K562 (cell line): ENCODE measurements at regions not wholly inside any gene's neighbourhood (a gene's known extent, or its start where the extent isn't known, plus 50 kb on each side); places are given as distances from the start of the nearest gene placed in this dataset.

Experiments used
- ATAC-seq: fragments of 200-7000 bp; cut with Tn5 transposase; 3 replicates; pipeline ENCODE4 v1.9.1; 2020; ENCODE audit warnings: moderate library complexity
- BruUV-seq: library from RNA; stranded (reverse); fragments of 400-500 nt; replicated peaks from 2 replicates; lab custom pipeline; 2021; lab: Mats Ljungman, UMichigan
- CTCF ChIA-PET: fragments of 300-600 bp; formaldehyde crosslinking; extraction: SDS; loops from one replicate; lab custom pipeline; 2021; ENCODE audit warnings: low intra/inter-chr PET ratio; lab: Yijun Ruan, JAX
- POLR2A ChIA-PET: fragments of 300-600, 350-650 bp; sonication (Branson Sonifier 250); formaldehyde crosslinking; extraction: SDS; loops from one replicate; lab custom pipeline; 2021; ENCODE audit warnings: antibody characterized with exemption, inconsistent platforms; lab: Yijun Ruan, JAX
- DNase-seq, 4 experiments: peaks; one replicate each; pipeline versions ENCODE4 v3.0.0 to v3.0.0-alpha.2; 2011 to 2018; ENCODE audit warnings: low spot score in 3 of 4, mixed read lengths in 3 of 4; ENCODE audit errors: extremely low read depth in 1 of 4
- FAIRE-seq: peaks from 2 replicates; lab custom pipeline; 2011; peaks lifted over from hg19 to GRCh38; lab: Jason Lieb, UNC
- H2AFZ ChIP-seq: 2 replicates; pipeline ENCODE4 v1.6.0; 2011; ENCODE audit warnings: low read depth, low read length, control low read depth, inconsistent platforms
- H3K27ac ChIP-seq: fragments of 200-600 bp; 3 replicates; pipeline ENCODE4 v1.8.0; 2011; ENCODE audit warnings: low read depth, mild to moderate bottlenecking, control low read depth, inconsistent platforms, low read length, moderate library complexity, mixed read lengths; ENCODE audit errors: extremely low read depth
- H3K27me3 ChIP-seq, 2 experiments: fragments of 300-600 bp in 1 of 2; 2 replicates in 1 of 2; 3 replicates in 1 of 2; pipeline versions ENCODE4 v1.6.0 to v1.8.0; 2011; ENCODE audit warnings: inconsistent platforms in 2 of 2, low read length in 2 of 2, mild to moderate bottlenecking in 1 of 2, mixed read lengths in 1 of 2, moderate library complexity in 1 of 2; ENCODE audit not compliant: control insufficient read depth in 2 of 2, insufficient read depth in 2 of 2
- H3K36me3 ChIP-seq: fragments of 300-600 bp; 3 replicates; pipeline ENCODE4 v1.8.0; 2011; ENCODE audit warnings: mild to moderate bottlenecking, low read length, inconsistent platforms; ENCODE audit not compliant: control insufficient read depth, insufficient read depth
- H3K4me1 ChIP-seq, 2 experiments: fragments of 200-600 bp in 1 of 2; replicated peaks in 1 of 2; 2 replicates in 1 of 2; 3 replicates in 1 of 2; pipeline versions ENCODE4 v1.5.1 to v1.8.0; 2011; ENCODE audit warnings: inconsistent platforms in 2 of 2, low read length in 2 of 2, mild to moderate bottlenecking in 1 of 2, mixed read lengths in 1 of 2, moderate library complexity in 1 of 2; ENCODE audit not compliant: control insufficient read depth in 2 of 2, insufficient read depth in 2 of 2
- H3K4me2 ChIP-seq: 2 replicates; pipeline ENCODE4 v1.6.1; 2011; ENCODE audit warnings: low read length, control low read depth, inconsistent platforms, mixed read lengths; ENCODE audit not compliant: insufficient read depth
- H3K4me3 ChIP-seq: fragments of 200-600 bp; sonication (generic), shearing (Covaris generic); 2 replicates; pipeline ENCODE4 v1.5.1; 2016; ENCODE audit warnings: control low read depth, inconsistent platforms
- H3K79me2 ChIP-seq: fragments of 200-600 bp; 3 replicates; pipeline ENCODE4 v1.8.0; 2011; ENCODE audit warnings: low read length, inconsistent platforms; ENCODE audit not compliant: control insufficient read depth, insufficient read depth
- H3K9ac ChIP-seq, 2 experiments: 2 replicates each; pipeline versions ENCODE4 v1.6.0 to v1.6.1; 2011; ENCODE audit warnings: low read depth in 2 of 2, low read length in 2 of 2, control low read depth in 1 of 2, inconsistent platforms in 1 of 2, mild to moderate bottlenecking in 1 of 2, mixed read lengths in 1 of 2; ENCODE audit not compliant: insufficient read depth in 1 of 2
- H3K9me1 ChIP-seq: one replicate; pipeline ENCODE4 v1.6.0; 2011; ENCODE audit warnings: inconsistent platforms, mild to moderate bottlenecking, low read length, moderate library complexity; ENCODE audit not compliant: control insufficient read depth, insufficient read depth
- H3K9me3 ChIP-seq: replicated peaks from 2 replicates; pipeline ENCODE4 v1.5.1; 2011; ENCODE audit warnings: low read depth, low read length, inconsistent platforms; ENCODE audit not compliant: control insufficient read depth, insufficient read depth
- H4K20me1 ChIP-seq: replicated peaks from 2 replicates; pipeline ENCODE4 v1.6.1; 2011; ENCODE audit warnings: low read length, inconsistent platforms, mixed read lengths; ENCODE audit not compliant: control insufficient read depth, insufficient read depth
- BCL6 ChIP-seq: fragments of 250-450 bp; sonication (Bioruptor Pico); IDR thresholded peaks from 2 replicates; pipeline ENCODE4 v1.4.0; 2020
- CBX2 ChIP-seq: fragments of 200-600 bp; sonication (generic); IDR thresholded peaks from one replicate; pipeline ENCODE4 v1.6.1; 2012; ENCODE audit warnings: mild to moderate bottlenecking, low read length, inconsistent platforms; ENCODE audit not compliant: insufficient read depth, poor library complexity, severe bottlenecking
- FIP1L1 ChIP-seq: fragments of 200-400 bp; formaldehyde crosslinking; IDR thresholded peaks from 2 replicates; pipeline ENCODE4 v1.6.1; 2018; ENCODE audit warnings: mild to moderate bottlenecking, low read depth, low read length; ENCODE audit not compliant: poor library complexity, severe bottlenecking
- FOSL1 ChIP-seq: fragments of 200-800 bp; sonication (Bioruptor generic); conservative IDR thresholded peaks from 2 replicates; pipeline ENCODE4 v1.6.1; 2016; ENCODE audit warnings: missing genetic modification characterization, missing compliant biosample characterization
- GATA2 ChIP-seq: sonication (generic); formaldehyde crosslinking; IDR thresholded peaks from 2 replicates; pipeline ENCODE4 v1.4.0; 2020; ENCODE audit warnings: mild to moderate bottlenecking, missing genetic modification reagents
- JUNB ChIP-seq: fragments of 450-650 bp; formaldehyde crosslinking; conservative IDR thresholded peaks from 2 replicates; pipeline ENCODE4 v1.4.0; 2020; ENCODE audit warnings: mild to moderate bottlenecking
- LARP7 ChIP-seq: fragments of 450-650 bp; IDR thresholded peaks from 2 replicates; pipeline ENCODE4 v1.6.1; 2016
- NFRKB ChIP-seq: fragments of 450-650 bp; IDR thresholded peaks from 2 replicates; pipeline ENCODE4 v1.6.1; 2016; ENCODE audit warnings: low read depth
- PHTF2 ChIP-seq: fragments of 250-450 bp; sonication (Bioruptor Pico); IDR thresholded peaks from 2 replicates; pipeline ENCODE4 v1.5.0; 2021; ENCODE audit warnings: mild to moderate bottlenecking
- RFX5 ChIP-seq: IDR thresholded peaks from 2 replicates; pipeline ENCODE4 v1.6.1; 2011; ENCODE audit warnings: low read depth, mild to moderate bottlenecking, improper control_type of control experiment, low read length
- TCFL5 ChIP-seq: fragments of 250-450 bp; sonication (Bioruptor Pico); conservative IDR thresholded peaks from 2 replicates; pipeline ENCODE4 v1.6.1; 2021; ENCODE audit warnings: mild to moderate bottlenecking, moderate library complexity, matching md5 sums
- XRCC5 ChIP-seq: fragments of 200-400 bp; formaldehyde crosslinking; IDR thresholded peaks from 2 replicates; pipeline ENCODE4 v1.6.1; 2017; ENCODE audit warnings: low read depth, mild to moderate bottlenecking, low read length
- ZC3H11A ChIP-seq: IDR thresholded peaks from 2 replicates; pipeline ENCODE4 v1.6.1; 2012; ENCODE audit warnings: low read depth, low read length, improper control_type of control experiment
- ZKSCAN3 ChIP-seq: fragments of 250-450 bp; sonication (Bioruptor Pico); IDR thresholded peaks from 2 replicates; pipeline ENCODE4 v1.4.0; 2020
- ZNF232 ChIP-seq: sonication (generic); formaldehyde crosslinking; IDR thresholded peaks from 2 replicates; pipeline ENCODE4 v1.8.0; 2022; ENCODE audit warnings: mild to moderate bottlenecking, missing genetic modification reagents
- in situ Hi-C: fragments of 300-500 bp; cut with MboI; formaldehyde crosslinking; loops from 4 replicates; pipeline ENCODE4 v1.15.0; 2018; ENCODE audit warnings: inconsistent platforms, mixed read lengths
- intact Hi-C: fragments of 100-400 bp; cut with micrococcal nuclease; formaldehyde crosslinking; loops from 2 replicates; pipeline ENCODE4 v1.14.2; 2022
- TF ChIP-seq, protein P1 (sequence below): sonication (generic); formaldehyde crosslinking; IDR thresholded peaks from 2 replicates; pipeline ENCODE4 v1.8.0; 2022; ENCODE audit warnings: missing genetic modification reagents, mild to moderate bottlenecking, borderline replicate concordance
- TF ChIP-seq, protein P2 (sequence below): sonication (generic); formaldehyde crosslinking; IDR thresholded peaks from 2 replicates; pipeline ENCODE4 v1.8.1; 2023; ENCODE audit warnings: mild to moderate bottlenecking, missing genetic modification reagents
- TF ChIP-seq, protein P3 (sequence below): fragments of 450-650 bp; IDR thresholded peaks from 2 replicates; pipeline ENCODE4 v1.6.1; 2016; ENCODE audit warnings: borderline replicate concordance
- TF ChIP-seq, protein P4 (sequence below): fragments of 250-450 bp; sonication (Bioruptor Pico); IDR thresholded peaks from 2 replicates; pipeline ENCODE4 v1.9.0; 2021; ENCODE audit warnings: mild to moderate bottlenecking

DNA sequence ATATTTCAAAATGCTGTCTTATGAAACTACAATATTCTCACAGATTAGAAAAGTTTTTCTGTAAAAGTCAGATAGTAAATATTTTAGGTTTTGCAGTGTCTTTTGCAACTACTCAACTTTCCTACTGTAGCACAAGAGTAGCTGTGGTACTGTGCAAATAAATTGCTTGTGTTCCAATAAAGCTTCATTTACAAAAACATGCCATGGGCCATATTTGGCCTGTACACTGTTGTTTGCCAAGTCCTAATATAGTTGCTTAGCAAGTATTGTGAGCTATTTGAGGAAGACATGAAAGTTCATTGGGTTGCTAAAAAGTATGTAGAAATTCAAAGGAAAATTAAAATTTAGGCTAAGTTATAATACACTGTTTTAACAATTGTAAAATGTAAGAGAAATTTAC lies 80.0 kb downstream of the TFPI2 start:
- no TSS peak for BruUV-seq
- Histone ChIP-seq H3K27ac (no peak overlapping the region), H3K36me3 (no peaks in the 10 kb centered on the region), H3K9ac (no peak overlapping the region), H2AFZ (no peak overlapping the region), H4K20me1 (no peaks in the 10 kb centered on the region), H3K9me1 (no peaks in the 10 kb centered on the region), H3K4me3 (no peak overlapping the region), H3K4me1 (no peaks in the 10 kb centered on the region), H3K4me2 (no peak overlapping the region), H3K27me3 (no peaks in the 10 kb centered on the region), H3K9me3 (no peaks in the 10 kb centered on the region), H3K79me2 (no peaks in the 10 kb centered on the region)
- no peak for DNase-seq
- ChIA-PET CTCF (no interaction called here), POLR2A (interaction anchor here (0.7 kb wide), 1 partner anchor 257 kb away, joined by 4 read pairs; no protein-coding TSS in a partner anchor)
- no peak for FAIRE-seq
- in situ Hi-C loops (no loop called here), intact Hi-C loops (no loop called here)
- ATAC-seq: no peak
- TF ChIP-seq NFRKB: no peak
- TF ChIP-seq, protein P1, sequence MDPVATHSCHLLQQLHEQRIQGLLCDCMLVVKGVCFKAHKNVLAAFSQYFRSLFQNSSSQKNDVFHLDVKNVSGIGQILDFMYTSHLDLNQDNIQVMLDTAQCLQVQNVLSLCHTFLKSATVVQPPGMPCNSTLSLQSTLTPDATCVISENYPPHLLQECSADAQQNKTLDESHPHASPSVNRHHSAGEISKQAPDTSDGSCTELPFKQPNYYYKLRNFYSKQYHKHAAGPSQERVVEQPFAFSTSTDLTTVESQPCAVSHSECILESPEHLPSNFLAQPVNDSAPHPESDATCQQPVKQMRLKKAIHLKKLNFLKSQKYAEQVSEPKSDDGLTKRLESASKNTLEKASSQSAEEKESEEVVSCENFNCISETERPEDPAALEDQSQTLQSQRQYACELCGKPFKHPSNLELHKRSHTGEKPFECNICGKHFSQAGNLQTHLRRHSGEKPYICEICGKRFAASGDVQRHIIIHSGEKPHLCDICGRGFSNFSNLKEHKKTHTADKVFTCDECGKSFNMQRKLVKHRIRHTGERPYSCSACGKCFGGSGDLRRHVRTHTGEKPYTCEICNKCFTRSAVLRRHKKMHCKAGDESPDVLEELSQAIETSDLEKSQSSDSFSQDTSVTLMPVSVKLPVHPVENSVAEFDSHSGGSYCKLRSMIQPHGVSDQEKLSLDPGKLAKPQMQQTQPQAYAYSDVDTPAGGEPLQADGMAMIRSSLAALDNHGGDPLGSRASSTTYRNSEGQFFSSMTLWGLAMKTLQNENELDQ: no peak
- no peak for TF ChIP-seq RFX5
- no peak for TF ChIP-seq GATA2 (CRISPR knock-in tag)
- TF ChIP-seq XRCC5: no peak
- TF ChIP-seq ZC3H11A: no peak
- no peak for TF ChIP-seq ZNF232
- no peak for TF ChIP-seq JUNB
- TF ChIP-seq BCL6 (CRISPR knock-in tag): no peak
- TF ChIP-seq ZKSCAN3 (CRISPR knock-in tag): no peak
- TF ChIP-seq, protein P2, sequence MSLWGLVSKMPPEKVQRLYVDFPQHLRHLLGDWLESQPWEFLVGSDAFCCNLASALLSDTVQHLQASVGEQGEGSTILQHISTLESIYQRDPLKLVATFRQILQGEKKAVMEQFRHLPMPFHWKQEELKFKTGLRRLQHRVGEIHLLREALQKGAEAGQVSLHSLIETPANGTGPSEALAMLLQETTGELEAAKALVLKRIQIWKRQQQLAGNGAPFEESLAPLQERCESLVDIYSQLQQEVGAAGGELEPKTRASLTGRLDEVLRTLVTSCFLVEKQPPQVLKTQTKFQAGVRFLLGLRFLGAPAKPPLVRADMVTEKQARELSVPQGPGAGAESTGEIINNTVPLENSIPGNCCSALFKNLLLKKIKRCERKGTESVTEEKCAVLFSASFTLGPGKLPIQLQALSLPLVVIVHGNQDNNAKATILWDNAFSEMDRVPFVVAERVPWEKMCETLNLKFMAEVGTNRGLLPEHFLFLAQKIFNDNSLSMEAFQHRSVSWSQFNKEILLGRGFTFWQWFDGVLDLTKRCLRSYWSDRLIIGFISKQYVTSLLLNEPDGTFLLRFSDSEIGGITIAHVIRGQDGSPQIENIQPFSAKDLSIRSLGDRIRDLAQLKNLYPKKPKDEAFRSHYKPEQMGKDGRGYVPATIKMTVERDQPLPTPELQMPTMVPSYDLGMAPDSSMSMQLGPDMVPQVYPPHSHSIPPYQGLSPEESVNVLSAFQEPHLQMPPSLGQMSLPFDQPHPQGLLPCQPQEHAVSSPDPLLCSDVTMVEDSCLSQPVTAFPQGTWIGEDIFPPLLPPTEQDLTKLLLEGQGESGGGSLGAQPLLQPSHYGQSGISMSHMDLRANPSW (CRISPR knock-in tag): no peak
- no peak for TF ChIP-seq TCFL5 (CRISPR knock-in tag)
- no peak for TF ChIP-seq PHTF2 (CRISPR knock-in tag)
- TF ChIP-seq CBX2: no peak
- TF ChIP-seq, protein P3, sequence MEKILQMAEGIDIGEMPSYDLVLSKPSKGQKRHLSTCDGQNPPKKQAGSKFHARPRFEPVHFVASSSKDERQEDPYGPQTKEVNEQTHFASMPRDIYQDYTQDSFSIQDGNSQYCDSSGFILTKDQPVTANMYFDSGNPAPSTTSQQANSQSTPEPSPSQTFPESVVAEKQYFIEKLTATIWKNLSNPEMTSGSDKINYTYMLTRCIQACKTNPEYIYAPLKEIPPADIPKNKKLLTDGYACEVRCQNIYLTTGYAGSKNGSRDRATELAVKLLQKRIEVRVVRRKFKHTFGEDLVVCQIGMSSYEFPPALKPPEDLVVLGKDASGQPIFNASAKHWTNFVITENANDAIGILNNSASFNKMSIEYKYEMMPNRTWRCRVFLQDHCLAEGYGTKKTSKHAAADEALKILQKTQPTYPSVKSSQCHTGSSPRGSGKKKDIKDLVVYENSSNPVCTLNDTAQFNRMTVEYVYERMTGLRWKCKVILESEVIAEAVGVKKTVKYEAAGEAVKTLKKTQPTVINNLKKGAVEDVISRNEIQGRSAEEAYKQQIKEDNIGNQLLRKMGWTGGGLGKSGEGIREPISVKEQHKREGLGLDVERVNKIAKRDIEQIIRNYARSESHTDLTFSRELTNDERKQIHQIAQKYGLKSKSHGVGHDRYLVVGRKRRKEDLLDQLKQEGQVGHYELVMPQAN: no peak
- no peak for TF ChIP-seq FOSL1 (tag)
- no peak for TF ChIP-seq LARP7
- no peak for TF ChIP-seq FIP1L1
- TF ChIP-seq, protein P4, sequence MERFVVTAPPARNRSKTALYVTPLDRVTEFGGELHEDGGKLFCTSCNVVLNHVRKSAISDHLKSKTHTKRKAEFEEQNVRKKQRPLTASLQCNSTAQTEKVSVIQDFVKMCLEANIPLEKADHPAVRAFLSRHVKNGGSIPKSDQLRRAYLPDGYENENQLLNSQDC: no peak
